Activated naive CD4-positive, alpha-beta T cell treated with anti-CD3 and anti-CD28 coated beads, Interleukin-2, amount 50 U/mL, for 72 hours (primary cell): ENCODE measurements at regions not wholly inside any gene's neighbourhood (a gene's known extent, or its start where the extent isn't known, plus 50 kb on each side); places are given as distances from the start of the nearest gene placed in this dataset.
"Not testable (repeated sequence)": the region's sequence is repeated elsewhere in the genome, so short reads cannot be mapped to it uniquely, and the experiment has no call there.

ENCODE experiments used
- ATAC-seq, 2 donors: fragments of 150-1000 bp; cut with Tn5 transposase; 2 replicates each; pipeline ENCODE4 v1.10.0; 2021; ENCODE audit warnings: mild to moderate bottlenecking in 2 of 2, moderate library complexity in 2 of 2
- DNase-seq, 2 donors: peaks; one replicate each; pipeline ENCODE4 v3.0.0; 2021 to 2022; ENCODE audit warnings: low spot score in 2 of 2
- H3K27ac Mint-ChIP-seq, 2 donors: one replicate each; pipeline ENCODE4 v1.8.0; 2022; ENCODE audit warnings: mild to moderate bottlenecking in 2 of 2, mixed read lengths in 2 of 2
- H3K36me3 Mint-ChIP-seq, 2 donors: one replicate each; pipeline ENCODE4 v1.8.0; 2022; ENCODE audit warnings: mixed read lengths in 2 of 2
- H3K9me3 Mint-ChIP-seq, 2 donors: one replicate each; pipeline ENCODE4 v1.8.0; 2022; ENCODE audit warnings: mixed read lengths in 2 of 2

DNA sequence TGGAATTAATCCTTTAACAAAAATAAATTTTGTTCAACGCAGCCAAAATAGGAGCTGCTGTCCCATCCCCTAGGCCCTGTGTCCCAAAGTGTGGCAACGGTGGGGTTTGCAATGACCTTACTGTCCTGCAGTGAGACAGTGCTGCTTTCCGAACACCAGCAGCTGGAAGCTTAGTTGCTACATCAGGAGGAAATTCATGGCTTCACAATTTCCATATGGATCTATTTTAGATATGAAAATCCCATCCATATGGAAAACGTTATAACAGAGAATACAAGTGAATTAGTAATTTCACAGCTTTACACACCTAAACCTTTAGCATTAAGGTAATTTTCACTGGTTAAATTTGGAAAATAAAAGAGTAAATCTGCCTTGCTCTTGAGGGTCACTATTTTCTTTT lies 396.3 kb upstream of the TENM3 start:
- no peak for ATAC-seq

DNA sequence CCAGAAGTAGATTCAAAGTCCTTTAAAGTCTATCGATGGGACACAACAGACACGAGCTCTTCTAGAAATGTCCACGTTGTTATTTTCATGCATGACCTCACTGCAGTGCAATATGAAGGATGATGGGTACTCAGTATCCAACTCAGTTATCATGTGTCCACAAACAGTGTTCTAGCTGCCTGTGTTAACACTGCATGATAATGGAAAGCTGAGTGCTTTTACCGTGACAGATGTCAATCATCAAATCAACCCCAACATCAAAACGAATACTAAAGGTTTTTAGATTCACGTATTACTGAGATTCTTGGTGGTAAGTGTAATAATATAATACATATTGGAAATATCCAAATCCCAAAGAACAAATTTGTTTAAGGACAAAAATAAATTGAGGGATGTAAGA lies 394.8 kb upstream of the TENM3 start:
- ATAC-seq (no peak), DNase-seq (no peak)
- Mint-ChIP-seq H3K36me3 (no peaks in the 10 kb centered on the region), H3K9me3 (peaks cover 0 to 11% of the 10 kb centered on the region in 2 donors), H3K27ac (no peak overlapping the region)

More for the DNA sequence above, 396.3 kb upstream of the TENM3 start:
- H3K9me3 Mint-ChIP-seq = peaks cover 0 to 11% of the 10 kb centered on the region in 2 donors
- no peaks in the 10 kb centered on the region for H3K36me3 Mint-ChIP-seq
- DNase-seq = no peak
- H3K27ac Mint-ChIP-seq = no peak overlapping the region

DNA sequence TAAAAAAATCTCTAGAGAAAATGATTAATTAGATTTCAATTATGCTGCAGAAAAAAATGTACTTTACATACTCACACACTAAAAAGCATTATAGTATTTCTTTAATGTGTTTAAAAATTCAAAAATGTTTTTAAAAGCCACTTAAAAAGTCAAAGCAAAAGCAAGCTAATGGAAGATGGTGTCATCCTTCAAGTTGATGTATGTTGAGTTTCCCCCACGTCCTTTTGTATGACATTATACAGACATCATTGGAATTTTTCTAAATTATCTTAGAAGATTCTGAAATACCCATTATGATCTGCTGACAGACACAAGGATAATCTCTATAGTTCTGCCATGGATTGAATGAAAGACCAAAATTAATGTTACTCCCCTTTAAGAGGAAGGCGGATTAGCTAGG lies 393.7 kb upstream of the TENM3 start:
- DNase-seq = no peak
- no peak overlapping the region for H3K27ac Mint-ChIP-seq
- no peaks in the 10 kb centered on the region for H3K36me3 Mint-ChIP-seq
- H3K9me3 Mint-ChIP-seq = peaks cover 0 to 11% of the 10 kb centered on the region in 2 donors
- no peak for ATAC-seq

DNA sequence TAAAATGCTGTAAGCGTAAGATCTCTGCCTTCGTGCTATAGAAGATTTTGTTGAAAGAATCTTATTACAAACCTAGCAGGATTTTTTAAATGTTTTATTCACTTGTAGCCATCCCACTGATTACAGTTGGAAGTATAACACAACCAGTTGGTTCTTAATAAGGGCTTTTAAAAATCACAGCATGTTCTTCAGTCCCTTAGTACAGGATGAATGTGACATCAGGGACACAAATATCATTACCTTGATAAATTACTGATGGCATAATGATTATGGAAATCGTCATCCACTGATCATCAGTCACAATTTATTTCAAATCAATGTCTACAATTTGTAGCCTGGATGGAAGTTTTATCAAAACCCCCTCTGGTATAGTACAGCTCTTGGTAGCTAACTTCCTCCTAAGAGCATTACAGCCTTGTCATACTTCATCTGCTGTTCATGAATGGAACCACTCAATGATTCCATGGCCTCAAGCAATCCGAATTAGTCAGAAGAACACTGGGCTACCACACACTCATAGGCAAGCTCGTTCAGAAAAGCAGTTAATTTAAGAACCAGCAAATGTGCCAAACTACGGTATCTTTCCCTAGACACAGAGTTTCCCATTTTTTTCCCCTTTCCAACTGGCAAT lies 389.2 kb upstream of the TENM3 start:
- Mint-ChIP-seq H3K9me3 (peaks cover 7 to 32% of the 10 kb centered on the region in 2 donors), H3K36me3 (no peaks in the 10 kb centered on the region), H3K27ac (no peak overlapping the region)
- ATAC-seq (no peak), DNase-seq (no peak)

DNA sequence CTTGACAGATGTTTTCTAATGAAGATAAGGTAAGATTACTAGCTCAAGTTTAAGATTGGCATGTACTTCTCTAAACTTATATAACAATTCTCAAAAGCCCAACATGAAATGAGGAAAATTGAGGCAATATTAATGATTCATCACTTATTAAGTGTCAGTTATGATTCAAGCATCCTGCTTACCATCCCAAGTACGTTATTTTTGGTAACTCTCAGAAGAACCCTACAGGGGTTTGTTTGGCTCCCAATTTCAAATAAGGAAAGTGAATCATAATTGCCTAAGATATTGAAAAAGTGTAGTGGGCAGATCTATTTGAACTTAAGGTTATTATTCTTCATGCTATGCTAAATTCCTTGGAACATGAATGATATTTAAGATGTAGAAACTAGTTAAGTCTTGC lies 387.9 kb upstream of the TENM3 start:
- ATAC-seq (no peak), DNase-seq (no peak)
- Mint-ChIP-seq H3K9me3 (peaks cover 7 to 32% of the 10 kb centered on the region in 2 donors), H3K36me3 (no peaks in the 10 kb centered on the region), H3K27ac (no peak overlapping the region)

DNA sequence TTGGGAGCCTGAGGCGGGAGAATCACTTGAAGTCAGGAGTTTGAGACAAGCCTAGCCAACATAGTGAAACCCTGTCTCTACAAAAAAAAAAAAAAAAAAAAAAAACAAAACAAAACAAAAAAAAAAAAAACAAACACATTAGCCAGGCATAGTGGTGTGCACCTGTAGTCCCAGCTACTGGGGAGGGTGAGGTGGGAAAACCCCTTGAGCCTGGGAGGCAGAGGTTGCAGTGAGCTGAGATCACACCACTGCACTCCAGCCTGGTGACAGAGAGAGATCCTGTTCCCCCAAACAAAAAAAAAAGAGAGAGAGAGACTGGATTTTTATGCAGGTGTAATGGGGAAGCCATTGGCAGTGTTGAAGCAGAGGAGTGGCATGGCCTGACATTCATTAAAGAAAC lies 385.7 kb upstream of the TENM3 start:
- H3K36me3 Mint-ChIP-seq, DNase-seq, H3K27ac Mint-ChIP-seq, ATAC-seq: not testable (repeated sequence)
- H3K9me3 Mint-ChIP-seq = peaks cover 13 to 27% of the 10 kb centered on the region in 2 donors

DNA sequence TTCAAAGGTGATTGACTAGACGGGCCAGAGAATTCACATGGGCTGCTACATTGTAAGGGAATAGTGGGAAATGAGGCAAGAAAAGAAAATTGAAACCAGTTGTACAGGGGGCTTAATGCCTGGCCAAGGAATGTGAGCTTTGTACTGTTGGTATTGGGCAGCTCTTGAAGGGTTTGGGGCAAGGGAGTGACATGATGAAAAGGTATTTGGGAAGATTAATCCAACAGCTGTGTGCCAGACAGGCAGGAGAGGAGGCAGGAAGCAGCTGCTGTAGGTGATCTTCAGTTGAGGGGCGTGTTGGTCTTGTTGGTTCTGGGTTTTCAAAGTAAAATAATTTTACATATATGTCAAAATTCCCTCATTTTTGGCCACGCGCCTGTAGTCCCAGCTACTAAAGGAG lies 384.5 kb upstream of the TENM3 start:
- no peak for DNase-seq
- Mint-ChIP-seq H3K9me3 (peaks cover 13 to 27% of the 10 kb centered on the region in 2 donors), H3K36me3 (no peaks in the 10 kb centered on the region)

DNA sequence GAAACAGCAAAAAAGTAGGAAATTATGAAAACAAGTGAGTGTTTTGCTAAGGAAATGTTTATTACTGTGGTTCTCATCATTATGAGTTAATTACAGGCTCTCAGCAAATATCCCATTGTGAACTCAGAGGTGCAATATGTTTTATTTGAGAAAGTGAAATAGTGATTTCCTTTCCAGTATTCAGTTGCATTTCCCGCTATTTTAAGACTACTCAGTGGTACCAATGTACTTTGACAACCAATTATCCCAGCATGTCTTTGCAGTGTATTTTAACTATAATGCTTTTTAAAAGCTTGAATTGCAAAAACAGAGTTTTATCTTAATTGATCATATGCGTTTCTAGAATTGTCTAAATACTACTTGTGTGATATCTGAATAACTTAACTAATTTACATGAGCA lies 383.8 kb upstream of the TENM3 start:
- ATAC-seq (no peak), DNase-seq (no peak)
- Mint-ChIP-seq H3K27ac (no peak overlapping the region), H3K9me3 (peaks cover 16 to 30% of the 10 kb centered on the region in 2 donors), H3K36me3 (no peaks in the 10 kb centered on the region)

More for the DNA sequence above, 384.5 kb upstream of the TENM3 start:
- ATAC-seq = no peak
- no peak overlapping the region for H3K27ac Mint-ChIP-seq

DNA sequence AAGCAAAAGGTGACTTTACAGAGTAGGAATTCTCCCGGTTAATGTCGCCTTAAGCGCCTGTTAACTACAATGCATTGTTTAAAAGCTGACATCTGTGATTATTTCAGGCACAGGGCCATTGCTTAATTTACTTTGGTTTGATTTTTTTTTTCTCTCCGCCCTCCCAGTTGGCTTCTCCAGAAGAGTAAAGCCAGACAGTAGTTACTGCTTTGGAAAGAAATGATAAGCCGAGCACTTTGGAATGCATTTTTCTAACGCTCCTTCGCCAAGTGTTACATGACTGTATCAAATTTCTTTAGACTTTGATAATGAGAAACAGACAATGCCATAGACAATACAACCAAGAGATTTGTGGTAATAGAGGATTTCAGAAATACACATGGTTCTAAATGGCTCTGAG lies 383.0 kb upstream of the TENM3 start:
- no peak for DNase-seq
- Mint-ChIP-seq H3K36me3 (no peaks in the 10 kb centered on the region), H3K9me3 (peaks cover 16 to 26% of the 10 kb centered on the region in 2 donors), H3K27ac (no peak overlapping the region)
- ATAC-seq = no peak

DNA sequence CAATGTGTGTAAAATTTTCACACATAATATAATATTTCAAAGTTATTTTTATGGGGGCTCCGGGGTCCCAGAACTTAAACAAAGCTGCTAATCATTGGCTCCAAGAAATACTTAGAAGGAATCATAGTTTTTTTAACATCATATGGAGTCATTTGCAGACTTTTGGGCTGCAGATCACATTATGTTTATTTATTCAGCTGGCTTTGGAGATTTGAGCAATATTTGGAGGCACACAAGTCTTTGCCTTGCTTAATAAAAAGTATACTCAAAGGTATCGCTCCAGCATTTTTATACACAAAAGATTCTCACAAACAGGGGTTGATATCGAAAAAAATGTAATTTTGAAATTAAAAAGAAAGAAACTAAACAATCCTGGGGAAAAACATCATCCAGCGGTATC lies 382.5 kb upstream of the TENM3 start:
- Mint-ChIP-seq H3K27ac (no peak overlapping the region), H3K9me3 (peaks cover 16 to 27% of the 10 kb centered on the region in 2 donors), H3K36me3 (no peaks in the 10 kb centered on the region)
- ATAC-seq = no peak
- DNase-seq = no peak

DNA sequence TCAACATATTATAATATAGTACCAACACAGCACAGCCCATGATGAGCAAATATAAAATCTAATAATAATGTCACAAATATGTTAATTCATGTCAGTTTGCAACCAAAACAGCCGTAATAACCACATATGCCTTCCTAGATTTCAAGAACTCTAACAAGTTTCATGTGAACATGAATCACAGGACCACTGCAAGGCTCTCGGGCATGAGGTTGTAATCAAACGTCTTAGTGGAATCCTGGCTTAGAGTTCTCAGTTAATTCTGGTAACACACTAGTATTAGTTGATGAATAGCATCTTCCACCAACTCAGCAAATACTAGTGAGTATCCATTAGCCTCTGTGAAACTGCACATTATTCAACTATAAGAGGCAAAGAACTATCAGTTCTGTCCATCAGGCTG lies 379.3 kb upstream of the TENM3 start:
- Mint-ChIP-seq H3K9me3 (peaks cover 20 to 21% of the 10 kb centered on the region in 2 donors), H3K27ac (no peak overlapping the region), H3K36me3 (no peaks in the 10 kb centered on the region)
- ATAC-seq (no peak), DNase-seq (no peak)

DNA sequence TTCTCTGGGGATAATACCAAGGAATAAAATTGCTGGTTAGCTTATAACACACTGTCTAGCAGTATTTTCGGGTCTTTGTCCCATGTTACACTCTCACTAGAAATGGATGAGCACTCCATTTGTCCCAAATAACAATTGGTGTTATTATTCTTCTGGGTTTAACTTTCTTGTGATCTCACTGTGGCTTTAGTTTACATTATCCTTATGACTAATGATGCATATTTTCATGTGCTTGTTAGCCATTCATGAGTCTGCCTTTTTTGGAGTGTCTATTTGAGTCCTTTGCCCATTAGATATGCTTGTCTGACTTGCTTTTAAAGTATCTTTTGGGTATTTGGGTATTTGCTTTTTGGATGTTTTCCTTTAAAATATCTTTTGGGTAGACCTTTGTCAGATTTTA lies 372.9 kb upstream of the TENM3 start:
- DNase-seq = no peak
- Mint-ChIP-seq H3K9me3 (peaks cover 11 to 25% of the 10 kb centered on the region in 2 donors), H3K36me3 (no peaks in the 10 kb centered on the region), H3K27ac (no peak overlapping the region)
- no peak for ATAC-seq

DNA sequence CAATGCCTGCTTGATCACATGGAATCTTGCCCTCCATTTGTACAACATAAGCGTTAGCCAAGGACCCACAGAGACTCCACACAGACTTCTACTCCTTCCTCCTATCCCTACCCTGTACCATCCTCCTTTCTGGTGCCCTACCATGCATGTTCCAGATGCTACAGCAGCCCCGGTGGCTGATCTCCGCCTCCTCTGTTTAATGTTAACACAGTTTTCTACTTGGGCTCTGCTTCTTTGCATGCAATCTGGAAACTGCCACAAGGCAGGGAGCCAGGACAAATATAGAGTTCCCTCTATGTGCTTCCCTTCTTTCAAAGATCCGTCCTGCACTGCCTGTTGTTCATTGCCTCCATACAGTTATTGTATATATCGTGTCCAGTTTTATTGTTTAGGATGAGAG lies 368.6 kb upstream of the TENM3 start:
- H3K9me3 Mint-ChIP-seq = peaks cover 8 to 22% of the 10 kb centered on the region in 2 donors
- no peaks in the 10 kb centered on the region for H3K36me3 Mint-ChIP-seq
- ATAC-seq = no peak
- H3K27ac Mint-ChIP-seq = no peak overlapping the region
- DNase-seq = no peak

DNA sequence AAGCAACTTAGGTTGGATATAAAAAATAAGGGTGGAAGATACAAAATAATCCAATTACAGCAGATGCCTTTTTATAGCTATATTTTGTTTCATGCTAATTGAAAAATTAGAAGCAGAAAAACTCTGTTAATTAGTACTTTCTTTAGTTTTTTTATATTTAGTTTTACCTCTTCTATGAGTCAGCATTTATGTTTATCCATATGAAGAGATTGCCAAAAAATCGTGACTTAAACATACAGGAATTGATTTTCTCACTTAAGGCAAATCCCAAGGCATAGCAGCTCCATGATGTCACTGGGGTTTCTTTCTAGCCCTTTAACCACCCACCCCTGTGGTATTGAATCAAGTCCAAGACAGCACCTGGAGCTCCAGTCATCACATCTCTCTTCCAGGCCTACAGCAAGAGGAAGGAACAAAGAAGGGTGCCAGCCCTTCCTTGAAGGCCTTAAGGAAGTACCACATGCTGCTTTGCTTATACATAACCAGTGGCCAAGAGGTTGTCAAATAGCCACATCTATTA lies 365.8 kb upstream of the TENM3 start:
- Mint-ChIP-seq H3K36me3 (no peaks in the 10 kb centered on the region), H3K27ac (no peak overlapping the region), H3K9me3 (peaks cover 8 to 23% of the 10 kb centered on the region in 2 donors)
- no peak for ATAC-seq
- no peak for DNase-seq

DNA sequence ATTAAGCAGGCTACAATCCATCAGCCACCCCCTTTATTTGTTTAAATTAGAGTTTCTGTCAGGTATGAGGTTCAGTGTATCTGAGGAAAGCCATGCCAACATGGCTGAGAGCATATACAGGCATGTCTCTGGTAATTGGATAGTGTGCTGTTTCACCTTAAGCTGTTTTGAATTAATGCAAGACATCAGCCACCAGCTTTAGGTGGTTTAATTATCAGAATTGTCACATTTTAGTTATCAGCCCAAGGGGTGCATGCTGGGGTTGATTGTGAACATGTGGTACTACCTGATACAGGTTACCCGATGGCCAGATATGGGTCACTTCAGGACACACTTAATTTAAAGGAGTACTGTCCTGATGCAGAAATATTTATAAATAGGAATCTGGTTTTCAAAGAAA lies 353.2 kb upstream of the TENM3 start:
- Mint-ChIP-seq H3K36me3 (no peaks in the 10 kb centered on the region), H3K9me3 (peaks cover 6 to 15% of the 10 kb centered on the region in 2 donors), H3K27ac (no peak overlapping the region)
- no peak for ATAC-seq
- DNase-seq = no peak

DNA sequence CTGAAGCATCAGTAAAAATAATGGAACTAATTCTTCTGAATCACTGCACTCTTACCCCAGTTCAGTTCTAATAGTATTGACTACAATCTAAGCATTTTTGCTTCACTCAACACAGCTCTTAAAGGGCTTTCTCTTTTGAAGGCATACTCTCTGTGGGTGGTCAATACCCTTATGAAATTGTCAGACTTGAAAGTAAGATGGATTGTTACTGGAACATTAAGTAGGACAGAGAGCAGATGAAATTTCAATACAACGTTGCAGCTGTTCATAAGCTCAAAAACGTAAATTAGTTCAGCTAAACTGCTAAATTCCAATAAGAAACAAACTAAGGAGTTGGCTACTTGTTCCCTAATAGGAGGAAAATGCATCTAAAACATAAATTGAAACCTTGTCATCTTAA lies 352.3 kb upstream of the TENM3 start:
- Mint-ChIP-seq H3K9me3 (peaks cover 14 to 17% of the 10 kb centered on the region in 2 donors), H3K27ac (no peak overlapping the region), H3K36me3 (no peaks in the 10 kb centered on the region)
- DNase-seq (no peak), ATAC-seq (no peak)

DNA sequence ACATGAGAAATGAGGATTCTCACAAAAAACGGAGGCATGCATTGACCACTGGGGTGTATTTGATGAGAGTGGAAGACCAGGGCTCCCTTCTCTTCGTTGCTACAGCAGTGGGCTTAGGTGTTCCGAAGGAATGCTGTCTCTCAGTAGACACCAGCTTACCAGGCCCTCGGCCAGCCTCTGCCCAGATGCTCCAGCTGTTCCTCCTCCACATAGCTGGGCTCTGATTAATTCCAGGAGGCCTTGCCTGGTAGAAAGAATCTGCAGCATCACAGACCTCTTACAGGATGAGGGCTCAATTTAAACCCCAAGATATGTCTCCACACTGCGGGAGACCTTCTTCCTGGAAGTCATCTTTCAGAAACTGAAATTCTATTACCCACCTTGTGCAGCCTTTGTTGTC lies 346.6 kb upstream of the TENM3 start:
- DNase-seq (no peak), ATAC-seq (no peak)
- Mint-ChIP-seq H3K36me3 (peaks cover 0 to 10% of the 10 kb centered on the region in 2 donors), H3K27ac (no peak overlapping the region), H3K9me3 (peaks cover 16 to 22% of the 10 kb centered on the region in 2 donors)

DNA sequence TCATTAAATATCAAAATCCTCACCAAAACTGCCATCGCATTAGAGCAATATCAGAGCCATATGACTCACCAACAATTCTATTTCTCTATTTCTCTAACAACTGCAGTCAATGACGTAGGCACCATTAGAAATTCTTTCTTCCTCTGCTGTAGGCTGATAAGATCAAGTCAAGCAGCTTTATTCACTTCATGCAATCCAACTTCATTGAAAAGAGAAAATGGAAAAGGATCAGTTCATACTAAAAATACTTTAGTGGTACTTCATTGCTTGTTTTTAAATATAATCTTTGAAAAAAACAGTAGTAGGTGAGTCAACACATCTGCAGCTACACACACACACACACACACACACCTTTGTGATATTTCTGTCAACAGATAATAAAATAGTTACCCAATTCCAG lies 345.3 kb upstream of the TENM3 start:
- peaks cover 0 to 10% of the 10 kb centered on the region in 2 donors for H3K36me3 Mint-ChIP-seq
- peaks cover 22 to 29% of the 10 kb centered on the region in 2 donors for H3K9me3 Mint-ChIP-seq
- DNase-seq = no peak
- no peak overlapping the region for H3K27ac Mint-ChIP-seq
- no peak for ATAC-seq
